HepG2 (cell line): ENCODE measurements at regions not wholly inside any gene's neighbourhood (a gene's known extent, or its start where the extent isn't known, plus 50 kb on each side); places are given as distances from the start of the nearest gene placed in this dataset.

Experiments used
- AGO2 ChIP-seq: fragments of 200-400 bp; formaldehyde crosslinking; optimal IDR thresholded peaks from 2 replicates; pipeline ENCODE3; 2017; ENCODE audit warnings: mild to moderate bottlenecking, low read depth, low read length, moderate library complexity
- CTCF ChIP-seq: sonication (generic); formaldehyde crosslinking; IDR thresholded peaks from 2 replicates; pipeline ENCODE4 v1.5.0; 2020; ENCODE audit warnings: mild to moderate bottlenecking, missing genetic modification reagents, moderate library complexity
- EZH2 ChIP-seq: conservative IDR thresholded peaks from 2 replicates; pipeline ENCODE4 v1.6.1; 2012; ENCODE audit warnings: mild to moderate bottlenecking, low read depth, low read length, moderate library complexity
- JUND ChIP-seq: sonication (generic); formaldehyde crosslinking; IDR thresholded peaks from 2 replicates; pipeline ENCODE4 v1.8.0; 2022; ENCODE audit warnings: mild to moderate bottlenecking, missing genetic modification reagents
- MAZ ChIP-seq, 2 experiments: sonication (generic) in 1 of 2; formaldehyde crosslinking in 1 of 2; IDR thresholded peaks; 2 replicates each; pipeline versions ENCODE4 v1.5.0 to v1.6.1; 2012 to 2020; ENCODE audit warnings: low read depth in 2 of 2, mild to moderate bottlenecking in 2 of 2, borderline replicate concordance in 1 of 2, improper control_type of control experiment in 1 of 2, low read length in 1 of 2, missing genetic modification reagents in 1 of 2, moderate library complexity in 1 of 2
- MTERF4 ChIP-seq: sonication (generic); formaldehyde crosslinking; IDR thresholded peaks from 2 replicates; pipeline ENCODE4 v1.8.0; 2023; ENCODE audit warnings: mild to moderate bottlenecking, missing genetic modification reagents
- NFATC3 ChIP-seq: sonication (generic); formaldehyde crosslinking; IDR thresholded peaks from 2 replicates; pipeline ENCODE4 v1.5.1; 2020; ENCODE audit warnings: mild to moderate bottlenecking, missing genetic modification reagents
- NFIC ChIP-seq: IDR thresholded peaks from 2 replicates; pipeline ENCODE4 v1.6.1; 2012; ENCODE audit warnings: mild to moderate bottlenecking, low read length, inconsistent platforms
- RNF2 ChIP-seq: fragments of 450-650 bp; conservative IDR thresholded peaks from 2 replicates; pipeline ENCODE4 v1.6.1; 2016; ENCODE audit warnings: low read depth
- YY1 ChIP-seq: IDR thresholded peaks from 2 replicates; pipeline ENCODE4 v1.6.1; 2011; ENCODE audit warnings: low read length, low read depth, moderate library complexity, mild to moderate bottlenecking; ENCODE audit not compliant: insufficient read depth, insufficient replicate concordance
- ZNF207 ChIP-seq: fragments of 450-650 bp; IDR thresholded peaks from 2 replicates; pipeline ENCODE4 v1.6.1; 2016; ENCODE audit warnings: antibody characterized with exemption, borderline replicate concordance
- ZNF24 ChIP-seq: fragments of 450-650 bp; IDR thresholded peaks from 2 replicates; pipeline ENCODE4 v1.6.1; 2017; ENCODE audit warnings: antibody characterized with exemption, mild to moderate bottlenecking

GRCh38 chr6:142548566-142548965, 246.8 kb downstream of the ADGRG6 start:
- TF ChIP-seq CTCF = no peak
- no peak for TF ChIP-seq JUND (CRISPR knock-in tag)
- no peak for TF ChIP-seq YY1
- TF ChIP-seq ZNF24 = no peak
- no peak for TF ChIP-seq NFATC3 (CRISPR knock-in tag)
- TF ChIP-seq ZNF207 = no peak
- no peak for TF ChIP-seq MAZ (IDR thresholded peaks at IDR 0.05; ENCODE audit: borderline replicate concordance, low read depth, low read length)
- TF ChIP-seq MAZ (CRISPR knock-in tag; IDR thresholded peaks at IDR 0.05; ENCODE audit: low read depth) = no peak
- no peak for TF ChIP-seq MTERF4
- TF ChIP-seq EZH2 = no peak
- no peak for TF ChIP-seq AGO2
- no peak for TF ChIP-seq NFIC
- no peak for TF ChIP-seq RNF2
